NCI-H82 treated with DMSO at 0.1 percent for 48 hours (cell line): ENCODE measurements at regions not wholly inside any gene's neighbourhood (a gene's known extent, or its start where the extent isn't known, plus 50 kb on each side); places are given as distances from the start of the nearest gene placed in this dataset.

Source experiments
- DNase-seq: peaks from one replicate; lab custom pipeline; 2025; ENCODE audit not compliant: unreplicated experiment; lab: John Stamatoyannopoulos, UW

DNA sequence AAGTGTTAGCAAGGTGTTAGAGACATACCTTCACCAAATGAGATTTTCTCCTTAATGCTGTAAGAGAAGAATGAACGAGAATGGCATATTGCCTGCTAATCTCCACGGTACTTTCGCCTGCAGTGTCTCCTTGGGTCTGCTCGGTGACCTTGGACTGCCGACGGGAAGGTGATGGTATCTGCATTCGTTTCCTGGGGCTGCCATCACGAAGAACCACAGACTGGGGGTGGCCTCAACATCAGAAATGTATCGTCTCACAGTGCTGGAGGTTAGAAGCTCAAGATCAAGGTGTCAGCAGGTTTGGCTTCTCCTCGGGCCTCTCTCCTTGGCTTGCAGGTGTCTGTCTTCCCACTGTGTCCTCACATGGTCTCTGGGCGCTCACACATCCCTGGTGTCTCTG lies 86.3 kb upstream of the TNRC6C start:
- no peak for DNase-seq

- DNase-seq, result peak; percentile 53
Observed at GRCh38 chr17:77872714-77873499, 85.6 kb upstream of the TNRC6C start.

DNA sequence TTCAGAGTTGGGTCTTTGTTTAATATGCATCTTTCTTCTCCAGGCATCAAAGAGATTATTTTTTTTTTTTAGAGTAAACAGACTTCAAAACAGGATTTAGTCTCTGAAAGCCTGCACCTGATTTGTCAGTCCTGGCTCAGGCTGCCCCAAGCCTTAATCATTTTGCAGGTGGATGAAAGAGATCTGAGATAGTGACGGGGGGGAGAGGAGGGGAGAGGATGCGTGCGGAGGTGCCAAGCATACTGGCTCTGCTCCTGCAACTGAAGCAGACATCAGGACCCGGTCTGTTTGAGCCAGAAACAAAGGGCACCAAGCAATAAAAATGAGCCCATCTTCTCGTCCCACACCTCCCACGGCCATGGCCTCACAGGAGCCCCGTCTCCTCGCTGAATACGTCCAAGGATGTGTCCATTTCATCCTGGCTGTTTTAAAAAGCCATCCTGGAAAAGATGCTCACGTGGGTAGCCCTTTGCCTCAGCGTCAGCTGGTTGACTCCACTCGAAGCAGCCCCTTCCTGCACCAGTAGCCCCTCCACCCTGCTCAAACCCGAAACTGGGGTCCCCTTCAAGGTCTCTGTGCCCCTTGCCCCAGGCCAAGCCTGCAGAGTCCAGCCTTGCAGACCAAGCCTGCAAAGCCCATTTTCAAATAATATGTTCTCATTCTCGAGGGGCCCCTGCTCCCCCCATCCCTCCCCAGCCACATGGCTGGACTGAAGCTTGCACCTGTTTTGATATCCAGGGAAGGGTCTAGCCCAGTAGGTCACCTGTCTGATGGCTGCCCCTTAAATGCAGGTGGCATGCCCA lies 84.8 kb upstream of the TNRC6C start:
- peak; percentile 49 for DNase-seq

DNA sequence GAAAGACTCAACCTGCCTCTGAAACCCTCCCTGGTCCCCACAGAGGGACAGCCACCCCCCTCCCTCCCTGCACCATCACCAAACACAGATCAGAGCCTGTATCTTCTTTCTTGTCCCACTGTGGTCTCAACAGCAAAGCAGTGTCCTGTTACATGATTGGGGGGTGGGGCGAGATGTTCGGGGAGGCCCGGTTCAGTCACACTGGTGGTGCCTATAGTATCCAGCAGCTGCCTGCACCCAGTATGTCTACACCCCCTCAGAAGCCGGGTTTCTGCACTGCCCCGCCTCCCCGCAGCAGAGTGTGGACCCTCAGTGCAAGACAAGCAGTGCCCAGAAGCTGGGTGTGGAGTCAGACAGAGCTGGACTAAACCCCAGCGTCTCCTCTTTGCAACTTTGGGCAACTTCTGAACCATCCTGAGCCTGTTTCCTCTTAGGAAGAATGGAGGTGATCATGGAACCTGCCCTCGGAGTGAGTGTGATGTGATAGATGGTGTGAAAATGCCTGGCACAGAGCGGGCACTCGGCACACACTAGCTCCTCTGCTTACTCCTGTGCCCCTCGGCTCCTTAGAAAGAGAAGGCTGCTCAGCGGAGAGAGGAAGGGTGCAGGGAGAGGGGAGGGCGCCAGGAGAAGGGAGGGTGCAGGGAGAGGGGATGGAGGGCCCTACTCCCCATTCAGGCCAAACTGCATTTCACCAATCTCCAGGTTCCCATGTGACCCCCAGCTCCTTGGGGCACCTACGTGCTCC lies 84.0 kb upstream of the TNRC6C start:
- DNase-seq, result no peak

- no peak for DNase-seq
Observed at GRCh38 chr17:77875051-77875780, 83.3 kb upstream of the TNRC6C start.

- no peak for DNase-seq
Observed at GRCh38 chr17:77875881-77876509, 82.5 kb upstream of the TNRC6C start.

GRCh38 chr17:77877036-77877435 lies 81.5 kb upstream of the TNRC6C start:
- no peak for DNase-seq

DNA sequence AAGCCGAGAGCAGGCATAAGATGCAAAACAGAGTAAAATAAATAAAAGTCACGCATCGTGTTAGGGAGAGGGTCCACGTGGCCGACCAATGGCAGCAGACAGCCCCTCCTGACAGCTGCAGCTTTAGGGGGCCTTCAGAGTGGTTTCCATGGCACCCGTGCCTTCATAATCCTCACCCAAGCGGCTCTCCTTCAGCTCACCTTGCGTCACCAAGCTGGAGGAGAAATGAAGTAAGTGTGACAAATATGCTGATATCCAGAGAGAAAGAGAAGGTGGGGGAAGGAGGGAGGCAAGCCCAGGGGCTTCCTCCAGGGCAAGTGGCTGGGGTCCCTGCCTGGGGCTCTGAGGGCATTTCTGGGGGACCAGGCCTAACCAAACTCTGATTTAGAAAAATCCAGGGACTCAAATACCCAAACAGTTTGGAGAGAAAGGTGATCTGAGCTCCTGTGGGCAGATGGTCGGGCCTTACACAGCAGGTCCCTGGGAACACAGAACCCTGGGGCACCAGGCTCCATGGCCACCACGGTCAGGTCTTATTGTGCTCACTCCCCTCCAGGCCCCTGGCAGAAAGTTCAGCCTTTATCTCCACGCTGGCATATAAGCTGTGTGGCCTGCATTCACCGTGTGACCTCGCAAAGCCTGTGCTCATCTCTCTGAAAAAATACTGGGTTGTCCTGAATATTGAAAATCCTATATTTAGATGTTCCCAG lies 80.7 kb upstream of the TNRC6C start:
- DNase-seq, result no peak

DNA sequence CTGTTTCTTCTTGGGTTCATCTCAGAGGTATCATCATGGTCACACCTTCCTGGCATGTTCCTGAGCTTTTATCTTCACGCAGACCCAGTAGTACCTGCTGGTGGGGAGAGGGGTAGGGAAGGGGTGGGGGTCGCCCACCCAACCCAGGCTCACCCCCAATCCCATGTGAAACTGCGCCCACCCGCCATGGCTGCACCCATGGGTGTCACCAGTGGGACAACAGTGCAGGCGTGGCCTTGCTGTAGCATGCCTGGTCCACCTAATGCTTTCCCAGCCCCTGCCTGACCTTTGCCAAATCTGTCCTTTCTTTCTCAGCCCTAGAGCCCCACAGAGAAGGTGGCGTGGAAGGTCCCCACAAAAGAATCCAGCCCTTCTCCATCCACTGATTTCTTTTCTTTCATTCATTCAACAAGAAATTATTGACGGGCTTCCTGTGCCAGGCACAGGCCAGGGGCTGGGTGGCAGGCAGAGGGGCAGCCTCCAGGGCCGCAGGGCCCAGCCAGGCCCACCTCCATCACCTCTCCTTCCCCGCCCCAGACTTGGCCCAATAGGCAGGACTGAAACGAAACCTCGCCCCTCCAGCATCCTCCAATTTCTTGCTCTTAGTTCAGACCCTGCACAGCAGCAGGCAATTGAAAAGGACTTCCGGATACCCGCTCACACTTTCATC lies 79.1 kb upstream of the TNRC6C start:
- DNase-seq, result no peak

- DNase-seq, result no peak
Observed at GRCh38 chr17:77879896-77880280, 78.6 kb upstream of the TNRC6C start.

DNA sequence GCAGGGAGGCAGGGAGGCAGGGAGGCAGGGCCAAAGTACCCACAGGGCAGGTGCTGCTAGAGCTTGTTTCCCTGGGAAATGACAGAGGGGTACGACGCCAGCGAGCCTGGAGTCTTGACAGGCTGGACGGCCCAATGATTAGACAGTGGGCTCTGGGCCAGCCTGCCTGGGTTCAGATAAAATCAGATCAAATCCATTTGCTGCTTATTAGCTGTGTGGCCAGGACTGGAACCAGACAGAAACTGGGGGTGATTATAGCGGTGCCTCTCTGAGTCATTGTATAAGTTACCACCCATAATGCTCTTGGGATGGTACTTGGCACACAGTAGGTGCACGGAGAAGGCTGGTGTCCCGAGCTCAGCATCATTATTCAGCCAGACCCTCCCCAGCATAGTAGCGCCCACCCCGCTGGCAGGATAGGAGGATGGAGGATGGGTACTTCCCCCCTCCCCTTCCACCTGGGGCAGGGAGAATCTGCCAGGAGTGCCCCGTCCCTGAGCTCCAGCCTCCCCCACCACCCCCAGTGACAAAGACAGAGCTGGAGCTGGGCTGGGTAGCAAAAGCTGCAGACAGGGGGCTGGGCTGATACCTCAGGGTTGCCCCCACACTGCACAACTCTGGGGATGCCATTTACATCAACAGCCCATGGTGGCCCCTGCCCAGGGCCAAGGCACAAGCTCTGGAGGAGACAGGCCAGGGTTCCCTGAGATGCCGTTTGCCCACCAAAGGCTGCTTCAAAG lies 77.6 kb upstream of the TNRC6C start:
- DNase-seq, result no peak

- DNase-seq, result no peak
Observed at GRCh38 chr17:77881545-77881944, 77.0 kb upstream of the TNRC6C start.

- DNase-seq, result no peak
Observed at GRCh38 chr17:77882040-77882439, 76.5 kb upstream of the TNRC6C start.

DNA sequence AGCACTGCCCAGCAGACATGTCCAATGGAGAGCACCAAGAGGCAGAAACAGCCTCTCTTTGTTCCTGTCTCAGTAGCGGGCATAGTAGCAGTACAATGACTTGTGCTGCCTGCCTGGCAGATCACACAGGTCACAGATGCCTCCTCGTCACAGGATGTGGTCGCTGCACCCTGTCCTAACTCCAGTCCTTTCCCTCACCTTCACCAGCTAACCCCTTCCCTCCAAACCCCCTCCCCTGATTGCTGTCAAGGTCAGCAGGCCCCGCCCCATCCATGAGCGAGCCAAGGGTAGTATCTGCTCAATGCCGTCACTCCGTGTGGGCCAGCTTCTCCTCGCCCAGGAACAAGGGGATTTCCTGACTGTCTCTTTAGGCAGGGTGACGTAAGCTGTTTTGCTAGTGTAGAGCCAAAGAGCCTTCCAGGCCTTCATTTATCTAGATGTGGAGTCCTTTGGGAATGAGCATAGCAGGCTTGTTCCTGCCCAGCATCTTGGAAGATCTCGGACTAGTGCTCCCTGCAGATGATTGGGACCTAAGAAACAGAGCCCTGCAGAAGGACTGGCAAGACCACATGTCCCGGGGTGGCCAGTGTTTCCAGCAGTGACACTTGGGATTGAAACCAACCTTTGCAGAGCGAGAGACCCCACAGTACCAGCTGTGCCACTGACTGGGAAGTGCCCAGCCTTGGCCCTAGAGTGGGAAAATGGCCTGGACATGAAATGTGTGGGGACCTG lies 75.9 kb upstream of the TNRC6C start:
- no peak for DNase-seq

- DNase-seq, result no peak
Observed at GRCh38 chr17:77883213-77883650, 75.3 kb upstream of the TNRC6C start.

- no peak for DNase-seq
Observed at GRCh38 chr17:77884019-77884418, 74.5 kb upstream of the TNRC6C start.

DNA sequence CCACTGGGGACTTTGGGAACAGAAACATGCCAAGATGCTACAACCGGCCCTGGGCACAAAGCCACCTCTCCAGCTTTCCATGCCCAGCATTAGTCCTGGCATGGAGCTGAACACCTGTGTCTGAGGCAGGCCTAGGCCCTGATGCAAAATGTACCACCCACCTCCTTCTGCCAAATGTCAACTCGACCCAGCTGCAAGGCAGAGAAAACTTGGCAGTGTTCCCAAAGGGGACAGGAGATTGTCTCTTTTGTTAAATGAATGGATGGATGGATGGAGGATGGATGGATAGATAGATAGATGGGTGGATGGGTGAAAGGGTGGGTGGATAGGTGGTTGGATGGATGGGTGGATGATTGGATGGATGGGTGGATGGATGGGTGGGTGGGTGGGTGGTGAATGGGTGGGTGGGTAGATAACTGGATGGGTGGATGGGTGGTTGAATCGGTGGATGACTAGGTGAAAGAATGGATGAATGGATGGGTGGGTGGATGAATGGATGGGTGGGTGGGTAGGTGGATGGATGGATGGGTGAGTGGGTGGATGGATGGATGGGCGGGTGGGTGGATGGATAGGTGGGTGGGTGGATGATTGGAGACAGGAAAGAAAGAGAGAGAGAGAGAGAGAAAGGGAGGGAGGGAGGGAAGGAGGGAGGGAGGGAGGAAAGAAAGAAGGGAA lies 73.4 kb upstream of the TNRC6C start:
- no peak for DNase-seq
